Endothelial cell of umbilical vein (primary cell): ENCODE measurements at regions not wholly inside any gene's neighbourhood (a gene's known extent, or its start where the extent isn't known, plus 50 kb on each side); places are given as distances from the start of the nearest gene placed in this dataset.

Experiments
- BruUV-seq: library from RNA; stranded (reverse); fragments of 400-500 nt; replicated peaks from 2 replicates; lab custom pipeline; 2021; lab: Mats Ljungman, UMichigan
- CTCF ChIA-PET: fragments of 300-600, 350-600 bp; sonication (Branson Sonifier 250); formaldehyde crosslinking; loops from one replicate; lab custom pipeline; 2021; ENCODE audit warnings: antibody characterized with exemption, inconsistent platforms; lab: Charles Lee
- POLR2A ChIA-PET: fragments of 300-600, 350-600 bp; sonication (Branson Sonifier 250); formaldehyde crosslinking; loops from one replicate; lab custom pipeline; 2021; ENCODE audit warnings: antibody characterized with exemption, inconsistent platforms; lab: Charles Lee
- DNase-seq: peaks from one replicate; pipeline ENCODE4 v3.0.0-alpha.2; 2011; ENCODE audit warnings: low read depth, low spot score
- FAIRE-seq: peaks from 2 replicates; lab custom pipeline; 2011; peaks lifted over from hg19 to GRCh38; lab: Jason Lieb, UNC
- H2AFZ ChIP-seq: 2 replicates; pipeline ENCODE4 v1.6.0; 2012; ENCODE audit warnings: low read depth, low read length, control low read depth, inconsistent platforms
- H3K27ac ChIP-seq: 2 replicates; pipeline ENCODE4 v1.5.1; 2011; ENCODE audit warnings: low read depth, mild to moderate bottlenecking, control low read depth, low read length, moderate library complexity; ENCODE audit not compliant: insufficient read depth
- H3K27me3 ChIP-seq, 2 experiments: 2 replicates each; pipeline versions ENCODE4 v1.6.0 to v1.6.1; 2011; ENCODE audit warnings: low read length in 2 of 2, mixed read lengths in 1 of 2; ENCODE audit not compliant: control insufficient read depth in 2 of 2, insufficient read depth in 2 of 2
- H3K36me3 ChIP-seq, 2 experiments: 2 replicates in 1 of 2; 3 replicates in 1 of 2; pipeline ENCODE4 v1.5.1; 2011; ENCODE audit warnings: low read length in 2 of 2, mild to moderate bottlenecking in 1 of 2, moderate library complexity in 1 of 2; ENCODE audit not compliant: control insufficient read depth in 2 of 2, insufficient read depth in 2 of 2; ENCODE audit errors: extremely low read depth in 1 of 2
- H3K4me1 ChIP-seq: 3 replicates; pipeline ENCODE4 v1.5.1; 2011; ENCODE audit warnings: mild to moderate bottlenecking, low read length; ENCODE audit not compliant: control insufficient read depth, insufficient read depth; ENCODE audit errors: extremely low read depth
- H3K4me2 ChIP-seq: 2 replicates; pipeline ENCODE4 v1.6.1; 2011; ENCODE audit warnings: low read length, control low read depth, mixed read lengths; ENCODE audit not compliant: insufficient read depth
- H3K4me3 ChIP-seq, 3 experiments: fragments of 200-600 bp in 1 of 3; sonication (generic), shearing (Covaris generic) in 1 of 3; replicated peaks in 1 of 3; 2 replicates each; pipeline ENCODE4 v1.5.1; 2011 to 2016; ENCODE audit warnings: control low read depth in 3 of 3, low read length in 3 of 3, mild to moderate bottlenecking in 2 of 3, inconsistent platforms in 1 of 3, low read depth in 1 of 3, moderate library complexity in 1 of 3; ENCODE audit not compliant: insufficient read depth in 1 of 3
- H3K79me2 ChIP-seq: 2 replicates; pipeline ENCODE4 v1.6.0; 2012; ENCODE audit warnings: low read length, inconsistent platforms; ENCODE audit not compliant: control insufficient read depth, insufficient read depth
- H3K9ac ChIP-seq: replicated peaks from 2 replicates; pipeline ENCODE3; 2011; ENCODE audit warnings: low read length, control low read depth; ENCODE audit not compliant: insufficient read depth; ENCODE audit errors: extremely low read depth
- H3K9me1 ChIP-seq: replicated peaks from 3 replicates; pipeline ENCODE4 v1.6.0; 2011; ENCODE audit warnings: mild to moderate bottlenecking, low read length; ENCODE audit not compliant: control insufficient read depth, insufficient read depth; ENCODE audit errors: extremely low read depth
- H3K9me3 ChIP-seq: replicated peaks from 2 replicates; pipeline ENCODE4 v1.5.1; 2012; ENCODE audit warnings: low read length, inconsistent platforms; ENCODE audit not compliant: control insufficient read depth, insufficient read depth
- H4K20me1 ChIP-seq: replicated peaks from 2 replicates; pipeline ENCODE3; 2011; ENCODE audit warnings: mild to moderate bottlenecking, low read length; ENCODE audit not compliant: control insufficient read depth, insufficient read depth; ENCODE audit errors: extremely low read depth
- EZH2 ChIP-seq: IDR thresholded peaks from 2 replicates; pipeline ENCODE4 v1.6.1; 2012; ENCODE audit warnings: borderline replicate concordance, low read depth, mild to moderate bottlenecking, moderate library complexity, low read length, inconsistent platforms; ENCODE audit not compliant: severe bottlenecking
- FOS ChIP-seq: IDR thresholded peaks from 2 replicates; pipeline ENCODE4 v1.6.1; 2011; ENCODE audit warnings: mild to moderate bottlenecking, low read length, moderate library complexity, borderline replicate concordance; ENCODE audit not compliant: insufficient read depth
- GATA2 ChIP-seq: IDR thresholded peaks from 2 replicates; pipeline ENCODE4 v1.7.0; 2011; ENCODE audit warnings: low read depth, mild to moderate bottlenecking, moderate library complexity, mixed read lengths, low read length; ENCODE audit not compliant: insufficient read length, insufficient read depth
- JUN ChIP-seq: IDR thresholded peaks from 2 replicates; pipeline ENCODE4 v1.6.1; 2011; ENCODE audit warnings: borderline replicate concordance, low read depth; ENCODE audit not compliant: insufficient read length, insufficient read depth
- MYC ChIP-seq: IDR thresholded peaks from one replicate; pipeline ENCODE4 v1.6.1; 2011; ENCODE audit warnings: mild to moderate bottlenecking, low read depth, low read length
- POLR2A ChIP-seq: IDR thresholded peaks from 2 replicates; pipeline ENCODE4 v1.6.1; 2012; ENCODE audit warnings: low read depth, mild to moderate bottlenecking, control low read depth, low read length
- POLR2AphosphoS5 ChIP-seq: IDR thresholded peaks from 2 replicates; pipeline ENCODE4 v1.6.1; 2012; ENCODE audit warnings: low read depth, mild to moderate bottlenecking, control low read depth, low read length, moderate library complexity; ENCODE audit not compliant: insufficient read depth
- dilution Hi-C: fragments of 300-500 bp; cut with MboI; formaldehyde crosslinking; loops from one replicate; pipeline ENCODE4 v1.15.0; 2019; ENCODE audit warnings: low sequenced_read_pairs; ENCODE audit not compliant: extremely low pct_ligation_motif_present
- intact Hi-C: fragments of 100-400 bp; cut with micrococcal nuclease; formaldehyde crosslinking; loops from one replicate; pipeline ENCODE4 v1.10.0; 2022
- TF ChIP-seq, protein P1 (sequence below), 2 donors: IDR thresholded peaks; 1 replicate in 1 of 2; 2 replicates in 1 of 2; pipeline ENCODE4 v1.5.1; 2011; ENCODE audit warnings: low read length in 2 of 2, mild to moderate bottlenecking in 2 of 2, moderate library complexity in 2 of 2, control low read depth in 1 of 2, inconsistent platforms in 1 of 2, low read depth in 1 of 2; ENCODE audit not compliant: insufficient read depth in 1 of 2; ENCODE audit errors: extremely low read depth in 1 of 2
- TF ChIP-seq, protein P2 (sequence below): IDR thresholded peaks from 2 replicates; pipeline ENCODE4 v1.6.1; 2011; ENCODE audit not compliant: insufficient read depth, insufficient read length

- dilution Hi-C loops: no loop called here
- no peak for FAIRE-seq
- POLR2A ChIA-PET: no interaction called here
Observed at GRCh38 chr3:80142714-80143113, 374.9 kb upstream of the ROBO1 start.

GRCh38 chr3:80141557-80141956, 373.8 kb upstream of the ROBO1 start:
- FAIRE-seq (no peak), DNase-seq (no peak)
- no TSS peak for BruUV-seq
- Histone ChIP-seq H3K4me2 (no peak overlapping the region), H3K9me3 (no peaks in the 10 kb centered on the region), H3K9ac (no peak overlapping the region), H3K27me3 (no peaks in the 10 kb centered on the region), H3K9me1 (no peaks in the 10 kb centered on the region), H3K79me2 (no peaks in the 10 kb centered on the region), H2AFZ (no peak overlapping the region), H3K4me1 (no peaks in the 10 kb centered on the region), H3K27ac (no peak overlapping the region), H3K36me3 (no peaks in the 10 kb centered on the region), H3K4me3 (no peak overlapping the region), H4K20me1 (no peaks in the 10 kb centered on the region)
- intact Hi-C loops (no loop called here), dilution Hi-C loops (no loop called here)
- POLR2A ChIA-PET: no interaction called here
- CTCF ChIA-PET: interaction anchor here (0.6 kb wide), 1 partner anchor 10 kb away, joined by 3 read pairs; no protein-coding TSS in a partner anchor
- TF ChIP-seq POLR2AphosphoS5: no peak
- TF ChIP-seq MYC: no peak
- TF ChIP-seq, protein P1, sequence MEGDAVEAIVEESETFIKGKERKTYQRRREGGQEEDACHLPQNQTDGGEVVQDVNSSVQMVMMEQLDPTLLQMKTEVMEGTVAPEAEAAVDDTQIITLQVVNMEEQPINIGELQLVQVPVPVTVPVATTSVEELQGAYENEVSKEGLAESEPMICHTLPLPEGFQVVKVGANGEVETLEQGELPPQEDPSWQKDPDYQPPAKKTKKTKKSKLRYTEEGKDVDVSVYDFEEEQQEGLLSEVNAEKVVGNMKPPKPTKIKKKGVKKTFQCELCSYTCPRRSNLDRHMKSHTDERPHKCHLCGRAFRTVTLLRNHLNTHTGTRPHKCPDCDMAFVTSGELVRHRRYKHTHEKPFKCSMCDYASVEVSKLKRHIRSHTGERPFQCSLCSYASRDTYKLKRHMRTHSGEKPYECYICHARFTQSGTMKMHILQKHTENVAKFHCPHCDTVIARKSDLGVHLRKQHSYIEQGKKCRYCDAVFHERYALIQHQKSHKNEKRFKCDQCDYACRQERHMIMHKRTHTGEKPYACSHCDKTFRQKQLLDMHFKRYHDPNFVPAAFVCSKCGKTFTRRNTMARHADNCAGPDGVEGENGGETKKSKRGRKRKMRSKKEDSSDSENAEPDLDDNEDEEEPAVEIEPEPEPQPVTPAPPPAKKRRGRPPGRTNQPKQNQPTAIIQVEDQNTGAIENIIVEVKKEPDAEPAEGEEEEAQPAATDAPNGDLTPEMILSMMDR (IDR thresholded peaks at IDR 0.05; ENCODE audit: extremely low read depth in 1 of 2, insufficient read depth in 1 of 2, low read depth in 1 of 2, low read length in 2 of 2): no peak
- TF ChIP-seq GATA2: no peak
- TF ChIP-seq FOS: no peak
- TF ChIP-seq JUN: no peak
- TF ChIP-seq, protein P2, sequence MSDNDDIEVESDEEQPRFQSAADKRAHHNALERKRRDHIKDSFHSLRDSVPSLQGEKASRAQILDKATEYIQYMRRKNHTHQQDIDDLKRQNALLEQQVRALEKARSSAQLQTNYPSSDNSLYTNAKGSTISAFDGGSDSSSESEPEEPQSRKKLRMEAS: no peak
- no peak for TF ChIP-seq EZH2
- TF ChIP-seq POLR2A: no peak

More at GRCh38 chr3:80142714-80143113, 374.9 kb upstream of the ROBO1 start:
- intact Hi-C loops: no loop called here
- Histone ChIP-seq H3K9ac (no peak overlapping the region), H3K36me3 (no peaks in the 10 kb centered on the region), H3K27ac (no peak overlapping the region), H3K9me1 (no peaks in the 10 kb centered on the region), H3K4me1 (no peaks in the 10 kb centered on the region), H3K27me3 (no peaks in the 10 kb centered on the region), H2AFZ (no peak overlapping the region), H3K79me2 (no peaks in the 10 kb centered on the region), H3K9me3 (no peaks in the 10 kb centered on the region), H3K4me2 (no peak overlapping the region), H4K20me1 (no peaks in the 10 kb centered on the region), H3K4me3 (no peak overlapping the region)
- CTCF ChIA-PET: interaction anchor here (2.0 kb wide), 1 partner anchor 16 kb away, joined by 6 read pairs; no protein-coding TSS in a partner anchor
- TF ChIP-seq GATA2 (no peak), MYC (no peak), JUN (no peak), POLR2AphosphoS5 (no peak)
- TF ChIP-seq, protein P2: no peak
- TF ChIP-seq, protein P1 (IDR thresholded peaks at IDR 0.05; ENCODE audit: extremely low read depth in 1 of 2, insufficient read depth in 1 of 2, low read depth in 1 of 2, low read length in 2 of 2): no peak
- no TSS peak for BruUV-seq
- no peak for DNase-seq
